H1 (cell line): ENCODE measurements at regions not wholly inside any gene's neighbourhood (a gene's known extent, or its start where the extent isn't known, plus 50 kb on each side); places are given as distances from the start of the nearest gene placed in this dataset.

Experiments used
- CTCF ChIA-PET: fragments of 300-600 bp; sonication (Branson Sonifier 250); formaldehyde crosslinking; loops from one replicate; lab custom pipeline; 2021; ENCODE audit not compliant: partially characterized antibody; lab: Charles Lee
- POLR2A ChIA-PET: fragments of 300-600 bp; sonication (Branson Sonifier 250); formaldehyde crosslinking; loops from one replicate; lab custom pipeline; 2021; ENCODE audit warnings: inconsistent platforms; ENCODE audit not compliant: partially characterized antibody; lab: Charles Lee
- DNase-seq, 2 experiments: peaks; one replicate each; pipeline versions ENCODE4 v3.0.0 to v3.0.0-alpha.2; 2010 to 2022; ENCODE audit warnings: low spot score in 2 of 2, low read depth in 1 of 2, mixed read lengths in 1 of 2
- FAIRE-seq: peaks from 2 replicates; lab custom pipeline; 2011; peaks lifted over from hg19 to GRCh38; lab: Jason Lieb, UNC
- H2AFZ ChIP-seq: 2 replicates; pipeline ENCODE4 v1.8.1; 2012; ENCODE audit warnings: low read length, inconsistent platforms
- H2AK5ac ChIP-seq: 2 replicates; pipeline ENCODE4 v1.6.1; 2013; ENCODE audit warnings: low read depth, low read length
- H2BK120ac ChIP-seq: replicated peaks from 2 replicates; pipeline ENCODE3; 2013; ENCODE audit warnings: low read depth, low read length, inconsistent platforms
- H2BK12ac ChIP-seq: 2 replicates; pipeline ENCODE4 v1.6.1; 2013; ENCODE audit warnings: low read depth, low read length
- H2BK15ac ChIP-seq: 2 replicates; pipeline ENCODE4 v1.6.1; 2013; ENCODE audit warnings: low read length
- H2BK20ac ChIP-seq: 2 replicates; pipeline ENCODE4 v1.6.1; 2013; ENCODE audit warnings: low read length
- H2BK5ac ChIP-seq: 2 replicates; pipeline ENCODE4 v1.6.1; 2013; ENCODE audit warnings: low read depth, low read length
- H3K14ac ChIP-seq: 2 replicates; pipeline ENCODE4 v1.6.1; 2013; ENCODE audit warnings: inconsistent platforms; ENCODE audit not compliant: insufficient read length
- H3K18ac ChIP-seq: 2 replicates; pipeline ENCODE4 v1.6.1; 2013; ENCODE audit warnings: low read length; ENCODE audit errors: extremely low read depth
- H3K23ac ChIP-seq: 2 replicates; pipeline ENCODE4 v1.6.1; 2013; ENCODE audit warnings: inconsistent platforms; ENCODE audit not compliant: insufficient read length
- H3K23me2 ChIP-seq: 2 replicates; pipeline ENCODE4 v1.6.1; 2013; ENCODE audit warnings: low read depth, low read length
- H3K27ac ChIP-seq: 2 replicates; pipeline ENCODE4 v1.6.1; 2011; ENCODE audit warnings: low read depth, low read length, inconsistent platforms
- H3K27me3 ChIP-seq, 4 experiments: replicated peaks in 1 of 4; 1 replicate in 1 of 4; 2 replicates in 3 of 4; pipeline versions ENCODE4 v1.6.1 to v1.8.1; 2011 to 2013; ENCODE audit warnings: low read length in 3 of 4, mild to moderate bottlenecking in 3 of 4, inconsistent platforms in 2 of 4, mixed read lengths in 2 of 4, moderate library complexity in 1 of 4; ENCODE audit not compliant: control insufficient read depth in 3 of 4, insufficient read depth in 3 of 4; ENCODE audit errors: extremely low read depth in 1 of 4
- H3K36me3 ChIP-seq, 4 experiments: 2 replicates each; pipeline versions ENCODE4 v1.6.1 to v1.8.1; 2011 to 2013; ENCODE audit warnings: mild to moderate bottlenecking in 4 of 4, low read length in 3 of 4, moderate library complexity in 2 of 4, control low read depth in 1 of 4, inconsistent platforms in 1 of 4; ENCODE audit not compliant: insufficient read depth in 4 of 4, control insufficient read depth in 2 of 4
- H3K4ac ChIP-seq: replicated peaks from 2 replicates; pipeline ENCODE3; 2013; ENCODE audit warnings: low read length, low read depth, mixed read lengths, inconsistent platforms; ENCODE audit not compliant: insufficient read length
- H3K4me1 ChIP-seq, 4 experiments: replicated peaks in 1 of 4; 1 replicate in 1 of 4; 2 replicates in 3 of 4; pipeline versions ENCODE4 v1.6.1 to v1.8.1; 2011 to 2013; ENCODE audit warnings: low read length in 3 of 4, inconsistent platforms in 2 of 4, mixed read lengths in 1 of 4; ENCODE audit not compliant: insufficient read depth in 4 of 4, control insufficient read depth in 3 of 4
- H3K4me2 ChIP-seq, 2 experiments: 2 replicates each; pipeline versions ENCODE4 v1.6.1 to v1.8.1; 2011 to 2013; ENCODE audit warnings: low read depth in 2 of 2, low read length in 2 of 2, control low read depth in 1 of 2, inconsistent platforms in 1 of 2, mild to moderate bottlenecking in 1 of 2; ENCODE audit not compliant: insufficient read depth in 1 of 2
- H3K4me3 ChIP-seq, 4 experiments: fragments of 200-600, 300-600 bp in 1 of 4; sonication (generic), shearing (Covaris generic), sonication (Bioruptor Twin) in 1 of 4; 2 replicates each; pipeline versions ENCODE4 v1.5.1 to v1.8.1; 2011 to 2016; ENCODE audit warnings: low read length in 4 of 4, low read depth in 3 of 4, control low read depth in 2 of 4, inconsistent platforms in 2 of 4, mild to moderate bottlenecking in 2 of 4, mixed read lengths in 1 of 4, moderate library complexity in 1 of 4; ENCODE audit not compliant: insufficient read depth in 2 of 4; ENCODE audit errors: extremely low read depth in 1 of 4
- H3K56ac ChIP-seq: replicated peaks from 2 replicates; pipeline ENCODE3; 2013; ENCODE audit warnings: low read depth, mild to moderate bottlenecking, mixed read lengths, low read length, inconsistent platforms; ENCODE audit not compliant: insufficient read length
- H3K79me1 ChIP-seq: 2 replicates; pipeline ENCODE4 v1.6.1; 2013; ENCODE audit warnings: low read depth, low read length, control low read depth
- H3K79me2 ChIP-seq, 2 experiments: 2 replicates each; pipeline versions ENCODE4 v1.6.1 to v1.8.1; 2012 to 2013; ENCODE audit warnings: low read length in 2 of 2, mild to moderate bottlenecking in 2 of 2, inconsistent platforms in 1 of 2; ENCODE audit not compliant: insufficient read depth in 2 of 2, control insufficient read depth in 1 of 2
- H3K9ac ChIP-seq, 4 experiments: replicated peaks in 1 of 4; 1 replicate in 1 of 4; 2 replicates in 3 of 4; pipeline versions ENCODE4 v1.6.1 to v1.8.1; 2011 to 2013; ENCODE audit warnings: low read depth in 3 of 4, low read length in 3 of 4, control low read depth in 2 of 4, mild to moderate bottlenecking in 2 of 4, moderate library complexity in 2 of 4, inconsistent platforms in 1 of 4; ENCODE audit errors: extremely low read depth in 1 of 4
- H3K9me3 ChIP-seq, 2 experiments: 2 replicates each; pipeline versions ENCODE4 v1.6.1 to v1.8.1; 2012 to 2013; ENCODE audit warnings: mild to moderate bottlenecking in 2 of 2, moderate library complexity in 2 of 2, control low read depth in 1 of 2, inconsistent platforms in 1 of 2, low read depth in 1 of 2, low read length in 1 of 2, mixed read lengths in 1 of 2; ENCODE audit not compliant: insufficient read depth in 2 of 2
- H4K20me1 ChIP-seq, 2 experiments: replicated peaks in 1 of 2; 2 replicates each; pipeline versions ENCODE3 to v1.8.1; 2011 to 2013; ENCODE audit warnings: inconsistent platforms in 2 of 2, low read length in 2 of 2, mild to moderate bottlenecking in 1 of 2; ENCODE audit not compliant: insufficient read depth in 2 of 2, control insufficient read depth in 1 of 2
- H4K5ac ChIP-seq: 2 replicates; pipeline ENCODE4 v1.6.1; 2013; ENCODE audit warnings: low read length, low read depth, mixed read lengths, inconsistent platforms; ENCODE audit not compliant: insufficient read length
- H4K8ac ChIP-seq: 2 replicates; pipeline ENCODE4 v1.8.0; 2013; ENCODE audit warnings: mild to moderate bottlenecking, moderate library complexity, low read length, inconsistent platforms; ENCODE audit not compliant: insufficient read depth; ENCODE audit errors: extremely low read depth
- H4K91ac ChIP-seq: replicated peaks from 2 replicates; pipeline ENCODE3; 2013; ENCODE audit warnings: low read length, mixed read lengths, inconsistent platforms; ENCODE audit not compliant: insufficient read length
- BACH1 ChIP-seq: IDR thresholded peaks from 2 replicates; pipeline ENCODE4 v1.6.1; 2012; ENCODE audit warnings: low read length, improper control_type of control experiment
- BCL11A ChIP-seq, 2 experiments: IDR thresholded peaks; one replicate each; pipeline ENCODE4 v1.6.1; 2011; ENCODE audit warnings: low read depth in 2 of 2, low read length in 2 of 2, mild to moderate bottlenecking in 2 of 2
- BRCA1 ChIP-seq: IDR thresholded peaks from 2 replicates; pipeline ENCODE4 v1.6.1; 2012; ENCODE audit warnings: low read depth, low read length, improper control_type of control experiment
- CHD2 ChIP-seq: IDR thresholded peaks from 2 replicates; pipeline ENCODE4 v1.6.1; 2012; ENCODE audit warnings: low read length, improper control_type of control experiment
- EGR1 ChIP-seq: IDR thresholded peaks from 2 replicates; pipeline ENCODE4 v1.6.1; 2011; ENCODE audit warnings: low read depth, low read length, borderline replicate concordance
- EP300 ChIP-seq, 2 experiments: IDR thresholded peaks; 1 replicate in 1 of 2; 2 replicates in 1 of 2; pipeline ENCODE4 v1.6.1; 2011 to 2012; ENCODE audit warnings: low read depth in 2 of 2, low read length in 2 of 2, mild to moderate bottlenecking in 2 of 2, borderline replicate concordance in 1 of 2, inconsistent platforms in 1 of 2, moderate library complexity in 1 of 2
- MAX ChIP-seq: IDR thresholded peaks from 2 replicates; pipeline ENCODE4 v1.6.1; 2012; ENCODE audit warnings: inconsistent platforms
- NANOG ChIP-seq: IDR thresholded peaks from 2 replicates; pipeline ENCODE4 v1.6.1; 2011; ENCODE audit warnings: low read length, low read depth, mild to moderate bottlenecking, inconsistent platforms; ENCODE audit not compliant: insufficient read depth, poor library complexity, severe bottlenecking
- NRF1 ChIP-seq: IDR thresholded peaks from 2 replicates; pipeline ENCODE4 v1.6.1; 2011; ENCODE audit warnings: mild to moderate bottlenecking, low read depth, low read length, improper control_type of control experiment
- PHF8 ChIP-seq: fragments of 200-600 bp; sonication (generic); conservative IDR thresholded peaks from 2 replicates; pipeline ENCODE4 v1.7.1; 2012; ENCODE audit warnings: low read depth, mild to moderate bottlenecking, inconsistent platforms, low read length, moderate library complexity
- POLR2A ChIP-seq, 2 experiments: IDR thresholded peaks; 1 replicate in 1 of 2; 2 replicates in 1 of 2; pipeline ENCODE4 v1.6.1; 2011; ENCODE audit warnings: low read depth in 2 of 2, low read length in 2 of 2, mild to moderate bottlenecking in 2 of 2; ENCODE audit errors: control extremely low read depth in 1 of 2
- SUZ12 ChIP-seq: fragments of 200-600 bp; sonication (generic); IDR thresholded peaks from 2 replicates; pipeline ENCODE4 v1.6.1; 2012; ENCODE audit warnings: mild to moderate bottlenecking, inconsistent platforms, low read length, moderate library complexity, mixed read lengths
- WGBS, 2 experiments: shearing (Covaris generic) in 1 of 2; methylation state at CpG; one replicate each; pipeline versions ENCODE4 v1.1.6 to v1.1.7; 2013 to 2015; ENCODE audit warnings: low lambda C conversion rate in 2 of 2, mixed read lengths in 2 of 2, inconsistent platforms in 1 of 2, low coverage in 1 of 2, missing lambda C conversion rate in 1 of 2; ENCODE audit not compliant: insufficient replicate concordance in 2 of 2, insufficient coverage in 1 of 2, insufficient read length in 1 of 2; ENCODE audit errors: extremely low coverage in 1 of 2, missing lambda C conversion rate in 1 of 2; 5-methylcytosine and 5-hydroxymethylcytosine counted together
- TF ChIP-seq, protein P1 (sequence below): IDR thresholded peaks from 2 replicates; pipeline ENCODE4 v1.6.1; 2011; ENCODE audit warnings: low read depth, mild to moderate bottlenecking, low read length; ENCODE audit not compliant: insufficient read depth

DNA sequence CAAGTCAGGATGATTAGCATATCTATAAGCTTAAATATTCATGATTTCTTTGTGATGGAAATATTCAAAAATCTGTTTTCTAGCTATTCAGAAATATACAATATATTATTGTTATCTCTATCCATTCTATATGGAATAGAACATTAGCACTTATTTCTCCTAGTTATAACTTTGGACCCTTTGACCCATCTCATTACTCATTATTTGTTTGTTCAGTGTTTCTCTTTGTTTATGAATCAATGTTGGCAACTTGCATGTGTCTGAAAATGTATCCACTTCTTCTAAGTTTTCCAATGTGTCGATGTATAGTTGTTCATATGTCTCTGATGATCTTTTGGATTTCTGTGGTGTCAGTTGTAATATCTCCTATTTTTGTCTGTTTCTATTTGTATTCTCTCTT is 1059.3 kb downstream of the CDH9 start:
- H3K9ac ChIP-seq: no peak overlapping the region
- no peak for TF ChIP-seq NRF1
- TF ChIP-seq, protein P1, sequence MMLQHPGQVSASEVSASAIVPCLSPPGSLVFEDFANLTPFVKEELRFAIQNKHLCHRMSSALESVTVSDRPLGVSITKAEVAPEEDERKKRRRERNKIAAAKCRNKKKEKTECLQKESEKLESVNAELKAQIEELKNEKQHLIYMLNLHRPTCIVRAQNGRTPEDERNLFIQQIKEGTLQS: no peak
- no peak for TF ChIP-seq BCL11A (IDR thresholded peaks at IDR 0.05; ENCODE audit: low read depth in 2 of 2, low read length in 2 of 2)
- no peak for TF ChIP-seq NANOG
- TF ChIP-seq EGR1: no peak
- no peak for TF ChIP-seq POLR2A (IDR thresholded peaks at IDR 0.05; ENCODE audit: control extremely low read depth in 1 of 2, low read depth in 2 of 2, low read length in 2 of 2)
- no peak for TF ChIP-seq BRCA1
- TF ChIP-seq EP300 (IDR thresholded peaks at IDR 0.05; ENCODE audit: borderline replicate concordance in 1 of 2, low read depth in 2 of 2, low read length in 2 of 2): no peak
- TF ChIP-seq PHF8: no peak
- no peak for TF ChIP-seq BACH1
- TF ChIP-seq MAX: no peak
- TF ChIP-seq CHD2: no peak
- TF ChIP-seq SUZ12: no peak

More for the DNA sequence above, 1059.3 kb downstream of the CDH9 start:
- 100% methylated on average over 1 of the region's 1 CpG; no CpG with 5 or more reads in 1 of the 2 experiments for WGBS, 2 experiments
- Histone ChIP-seq H3K18ac (no peak overlapping the region), H3K4me3 (no peak overlapping the region), H4K5ac (no peak overlapping the region), H3K4ac (no peak overlapping the region), H3K79me2 (no peaks in the 10 kb centered on the region), H3K56ac (no peak overlapping the region), H4K20me1 (no peaks in the 10 kb centered on the region), H3K36me3 (peaks cover 0 to 3% (median 0%) of the 10 kb centered on the region in 4 experiments; a peak in 1 of 8 replicates), H4K91ac (no peak overlapping the region), H3K27me3 (no peaks in the 10 kb centered on the region), H2AK5ac (no peak overlapping the region), H2AFZ (no peak overlapping the region), H2BK120ac (no peak overlapping the region), H3K79me1 (no peaks in the 10 kb centered on the region), H2BK12ac (no peak overlapping the region), H4K8ac (no peak overlapping the region), H2BK5ac (no peak overlapping the region), H3K27ac (no peak overlapping the region), H3K23ac (no peak overlapping the region), H3K4me1 (no peaks in the 10 kb centered on the region), H3K14ac (no peak overlapping the region), H3K9me3 (peaks cover 9 to 10% of the 10 kb centered on the region in 2 experiments; a peak in 2 of 4 replicates), H2BK15ac (no peak overlapping the region), H3K23me2 (no peaks in the 10 kb centered on the region), H2BK20ac (no peak overlapping the region), H3K4me2 (no peak overlapping the region)
- DNase-seq (no peak), FAIRE-seq (no peak)
- ChIA-PET CTCF (no interaction called here), POLR2A (no interaction called here)
